ENCODE measurements at regions not wholly inside any gene's neighbourhood (a gene's known extent, or its start where the extent isn't known, plus 50 kb on each side); places are given as distances from the start of the nearest gene placed in this dataset.

- intact Hi-C loops (cut with micrococcal nuclease) = no loop called here
Observed at GRCh38 chr5:42989190-42989589, 50.9 kb downstream of the ANXA2R start.

GRCh38 chr5:42988568-42988967 is 51.6 kb downstream of the ANXA2R start:
- intact Hi-C loops (cut with micrococcal nuclease) = no loop called here
- Mint-ChIP-seq H3K4me1 (ENCODE audit: low read depth) (peaks cover 53% of the 10 kb centered on the region), H3K4me3 (peak overlapping the region; percentile 90), H3K27ac (peak overlapping the region; percentile 68), H3K9me3 (peaks cover 5% of the 10 kb centered on the region), H3K36me3 (ENCODE audit: low read depth) (peaks cover 28% of the 10 kb centered on the region), H3K27me3 (no peaks in the 10 kb centered on the region)
- CTCF ChIA-PET = interaction anchor here (0.7 to 1.7 kb wide), 9 partner anchors 17 to 496 kb away, joined by 3 to 8 read pairs (median 3); partner anchors contain the start of gene TMEM267
- TF ChIP-seq CTCF (IDR thresholded peaks at IDR 0.05) = no peak
- DNase-seq (no peak), ATAC-seq (no peak)
- POLR2A ChIA-PET = interaction anchor here (0.8 to 7.1 kb wide), 7 partner anchors 20 to 495 kb away, joined by 3 to 77 read pairs (median 4); partner anchors contain the start of gene TMEM267

More at GRCh38 chr5:42989190-42989589, 50.9 kb downstream of the ANXA2R start:
- no peak for TF ChIP-seq CTCF (IDR thresholded peaks at IDR 0.05)
- peaks cover 27% of the 10 kb centered on the region for H3K36me3 Mint-ChIP-seq (ENCODE audit: low read depth)
- peak overlapping the region; percentile 90 for H3K4me3 Mint-ChIP-seq
- H3K27me3 Mint-ChIP-seq = no peaks in the 10 kb centered on the region
- ATAC-seq (no peak), DNase-seq (no peak)
- peaks cover 52% of the 10 kb centered on the region for H3K4me1 Mint-ChIP-seq (ENCODE audit: low read depth)
- ChIA-PET POLR2A (interaction anchor here (0.8 to 7.1 kb wide), 7 partner anchors 19 to 495 kb away, joined by 3 to 77 read pairs (median 4); partner anchors contain the start of gene TMEM267), CTCF (interaction anchor here (0.8 to 1.7 kb wide), 6 partner anchors 17 to 80 kb away, joined by 3 to 8 read pairs (median 4); no protein-coding TSS in a partner anchor)
- peak overlapping the region; percentile 68 for H3K27ac Mint-ChIP-seq
- H3K9me3 Mint-ChIP-seq = peaks cover 5% of the 10 kb centered on the region

- ATAC-seq (no peak), DNase-seq (no peak)
- peaks cover 25% of the 10 kb centered on the region for H3K36me3 Mint-ChIP-seq (ENCODE audit: low read depth)
- no peak overlapping the region for H3K27ac Mint-ChIP-seq
- H3K4me3 Mint-ChIP-seq = no peak overlapping the region
- TF ChIP-seq CTCF (IDR thresholded peaks at IDR 0.05) = no peak
- intact Hi-C loops (cut with micrococcal nuclease) = no loop called here
- CTCF ChIA-PET = no interaction called here
- peaks cover 49% of the 10 kb centered on the region for H3K4me1 Mint-ChIP-seq (ENCODE audit: low read depth)
- H3K9me3 Mint-ChIP-seq = peaks cover 5% of the 10 kb centered on the region
- H3K27me3 Mint-ChIP-seq = no peaks in the 10 kb centered on the region
- POLR2A ChIA-PET = interaction anchor here (0.7 kb wide), 1 partner anchor 176 kb away, joined by 3 read pairs; no protein-coding TSS in a partner anchor
Observed at GRCh38 chr5:42985129-42986037, 54.7 kb downstream of the ANXA2R start.

GRCh38 chr5:42984307-42984706 is 55.8 kb downstream of the ANXA2R start:
- ChIA-PET CTCF (interaction anchor here (1.0 kb wide), 2 partner anchors 72 to 75 kb away, joined by 3 read pairs; no protein-coding TSS in a partner anchor), POLR2A (interaction anchor here (0.7 kb wide), 1 partner anchor 8 kb away, joined by 3 read pairs; no protein-coding TSS in a partner anchor)
- H3K27me3 Mint-ChIP-seq = no peaks in the 10 kb centered on the region
- ATAC-seq (no peak), DNase-seq (no peak)
- H3K4me1 Mint-ChIP-seq (ENCODE audit: low read depth) = peaks cover 42% of the 10 kb centered on the region
- peaks cover 5% of the 10 kb centered on the region for H3K9me3 Mint-ChIP-seq
- H3K36me3 Mint-ChIP-seq (ENCODE audit: low read depth) = peaks cover 23% of the 10 kb centered on the region
- no peak overlapping the region for H3K4me3 Mint-ChIP-seq
- TF ChIP-seq CTCF (IDR thresholded peaks at IDR 0.05) = no peak
- no peak overlapping the region for H3K27ac Mint-ChIP-seq
- intact Hi-C loops (cut with micrococcal nuclease) = no loop called here
